LNCAP (cell line): ENCODE measurements at regions not wholly inside any gene's neighbourhood (a gene's known extent, or its start where the extent isn't known, plus 50 kb on each side); places are given as distances from the start of the nearest gene placed in this dataset.

Source experiments
- CTCF ChIP-seq: fragments of 450-650 bp; IDR thresholded peaks from 2 replicates; pipeline ENCODE4 v1.5.1; 2017; ENCODE audit warnings: mild to moderate bottlenecking

- no peak for TF ChIP-seq CTCF
Measured at GRCh38 chrX:138923805-138924204, 212.3 kb upstream of the FGF13 start.

DNA sequence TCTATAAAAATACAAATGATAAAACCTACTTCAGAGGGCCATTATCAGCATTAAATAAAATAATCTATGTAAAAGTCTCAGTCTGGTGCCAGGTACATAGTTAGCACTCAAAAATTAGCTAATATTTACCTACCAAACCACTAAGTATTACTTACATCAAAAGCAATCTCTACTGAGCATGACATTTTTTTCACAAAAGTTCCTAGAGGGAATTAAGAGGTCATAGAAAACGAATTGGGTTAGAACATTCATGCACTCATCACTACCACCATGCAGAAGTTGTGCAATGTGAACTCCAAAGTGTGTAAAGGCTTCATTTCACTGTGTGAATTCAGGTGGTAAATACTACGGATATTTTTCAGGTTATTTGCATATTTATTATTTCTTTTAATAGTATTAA is 209.5 kb upstream of the FGF13 start:
- no peak for TF ChIP-seq CTCF

DNA sequence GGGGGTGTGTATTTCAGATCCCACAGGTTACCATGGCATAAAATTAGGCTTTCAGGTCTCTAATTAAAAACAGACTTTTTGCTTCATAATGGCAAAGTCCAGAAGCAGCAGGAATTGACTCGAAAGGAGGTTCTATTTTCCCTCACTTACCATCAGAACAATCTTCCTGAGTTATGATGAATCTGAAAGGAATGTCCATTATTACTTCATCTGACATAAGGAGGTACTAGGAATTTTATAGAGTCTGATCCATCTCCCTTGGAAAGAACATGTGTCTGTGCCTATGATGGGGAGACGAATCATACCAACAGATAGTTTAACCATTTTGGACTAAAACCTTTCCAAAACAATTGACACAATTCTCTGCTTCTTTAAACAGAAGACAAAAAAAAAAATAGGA is 206.3 kb upstream of the FGF13 start:
- TF ChIP-seq CTCF = no peak

GRCh38 chrX:138914767-138915166 is 203.2 kb upstream of the FGF13 start:
- TF ChIP-seq CTCF = no peak

DNA sequence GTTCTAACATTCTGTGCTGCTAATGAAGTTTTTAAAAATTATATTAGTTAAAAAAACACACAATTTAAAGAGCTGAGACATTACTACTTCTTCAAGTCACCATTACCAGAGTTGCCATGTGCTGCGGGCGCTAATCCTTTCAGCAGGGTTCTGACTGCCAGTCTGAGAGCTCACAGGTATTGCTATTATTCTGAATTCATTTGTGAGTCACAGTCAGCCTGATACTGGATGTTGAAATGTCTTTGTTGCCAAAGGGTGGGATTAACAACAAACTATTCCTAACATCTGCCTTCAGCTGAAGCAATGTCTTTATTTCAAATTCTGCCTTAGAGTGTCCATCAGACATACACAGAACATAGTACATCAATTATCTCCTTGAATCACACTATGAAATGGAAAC is 197.1 kb upstream of the FGF13 start:
- no peak for TF ChIP-seq CTCF

- TF ChIP-seq CTCF = no peak
Measured at GRCh38 chrX:138897621-138898492, 186.3 kb upstream of the FGF13 start.

GRCh38 chrX:138890491-138890890 is 179.0 kb upstream of the FGF13 start:
- TF ChIP-seq CTCF = no peak

- no peak for TF ChIP-seq CTCF
Measured at GRCh38 chrX:138889149-138889548, 177.6 kb upstream of the FGF13 start.
